ENCODE measurements at regions not wholly inside any gene's neighbourhood (a gene's known extent, or its start where the extent isn't known, plus 50 kb on each side); places are given as distances from the start of the nearest gene placed in this dataset.

DNA sequence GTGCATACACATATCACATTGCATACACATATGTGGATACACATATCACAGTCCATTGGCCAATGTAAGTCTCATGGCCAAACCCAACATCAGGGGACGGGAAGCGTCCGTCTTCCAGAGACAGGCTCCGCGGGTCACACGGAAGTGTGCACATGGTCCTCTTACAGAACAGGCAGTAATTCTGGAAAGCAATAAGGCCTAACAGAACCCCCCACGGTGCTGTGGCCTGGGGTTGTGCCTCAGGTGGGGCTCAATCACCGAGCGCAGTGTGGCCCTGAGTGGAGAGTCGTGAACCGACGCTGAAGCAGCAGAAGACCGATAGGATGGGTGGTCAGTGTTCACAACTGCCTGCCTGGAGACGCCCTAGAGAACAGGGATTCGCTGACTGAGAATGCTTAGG, 857.3 kb downstream of the GALR1 start:
- TF ChIP-seq ZNF274 (IDR thresholded peaks at IDR 0.05; ENCODE audit: low read depth, low read length) (no peak), SUZ12 (IDR thresholded peaks at IDR 0.05; ENCODE audit: extremely low read depth, insufficient read depth, insufficient read length) (no peak), YY1 (IDR thresholded peaks at IDR 0.05; ENCODE audit: insufficient read depth, insufficient read length) (no peak)
